PC-9 (cell line): ENCODE measurements at regions not wholly inside any gene's neighbourhood (a gene's known extent, or its start where the extent isn't known, plus 50 kb on each side); places are given as distances from the start of the nearest gene placed in this dataset.
"Not testable (repeated sequence)": the region's sequence is repeated elsewhere in the genome, so short reads cannot be mapped to it uniquely, and the experiment has no call there.

Experiments
- CTCF ChIP-seq: fragments of 200-600 bp; sonication (generic); conservative IDR thresholded peaks from 2 replicates; pipeline ENCODE4 v1.6.1; 2017; ENCODE audit warnings: mixed run types, antibody characterized with exemption, mild to moderate bottlenecking, moderate library complexity
- EZH2 ChIP-seq: fragments of 200-600 bp; sonication (generic); IDR thresholded peaks from 2 replicates; pipeline ENCODE4 v1.8.0; 2017; ENCODE audit warnings: antibody characterized with exemption, low read depth

DNA sequence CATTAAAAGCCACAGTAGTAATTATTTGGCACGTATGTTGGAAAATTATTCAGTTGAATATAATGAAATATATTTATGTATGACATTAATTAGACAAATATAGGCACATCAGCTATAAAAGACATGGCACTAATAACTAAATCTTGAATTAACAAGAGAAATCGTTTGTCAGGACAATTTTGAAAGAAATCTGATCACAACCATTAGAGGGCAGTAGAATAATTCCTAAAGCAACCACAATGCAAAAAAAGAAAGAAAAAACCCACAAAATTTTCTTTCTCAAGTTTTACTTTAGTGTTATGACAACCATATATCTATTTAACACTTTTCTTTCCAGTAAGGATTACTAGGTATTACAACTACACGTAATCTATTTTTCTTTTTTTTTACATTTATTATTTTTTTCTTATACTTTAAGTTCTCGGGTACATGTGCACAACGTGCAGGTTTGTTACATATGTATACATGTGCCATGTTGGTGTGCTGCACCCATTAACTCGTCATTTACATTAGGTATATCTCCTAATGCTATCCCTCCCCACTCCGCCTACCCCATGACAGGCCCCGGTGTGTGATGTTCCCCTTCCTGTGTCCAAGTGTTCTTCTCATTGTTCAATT is 126.8 kb upstream of the STK17B start:
- TF ChIP-seq CTCF = peak; percentile 73
- not testable (repeated sequence) for TF ChIP-seq EZH2
